DOHH2 (cell line): ENCODE measurements at regions not wholly inside any gene's neighbourhood (a gene's known extent, or its start where the extent isn't known, plus 50 kb on each side); places are given as distances from the start of the nearest gene placed in this dataset.
"Not testable (repeated sequence)": the region's sequence is repeated elsewhere in the genome, so short reads cannot be mapped to it uniquely, and the experiment has no call there.

Experiments
- H3F3A ChIP-seq: fragments of 200-600 bp; sonication (generic), shearing (Covaris generic); 2 replicates; pipeline ENCODE4 v1.6.0; 2016; ENCODE audit warnings: antibody characterized with exemption, mild to moderate bottlenecking; ENCODE audit not compliant: control insufficient read depth, insufficient read depth
- H3K27ac ChIP-seq: fragments of 200-600 bp; sonication (generic); 2 replicates; pipeline ENCODE4 v1.5.1; 2014; ENCODE audit warnings: low read depth, mild to moderate bottlenecking, low read length, moderate library complexity
- H3K27me3 ChIP-seq: fragments of 200-600 bp; sonication (generic); 2 replicates; pipeline ENCODE4 v1.6.1; 2014; ENCODE audit warnings: mild to moderate bottlenecking, low read length, mixed read lengths; ENCODE audit not compliant: control insufficient read depth
- H3K36me3 ChIP-seq: fragments of 200-600 bp; sonication (generic); 2 replicates; pipeline ENCODE4 v1.6.1; 2014; ENCODE audit warnings: mild to moderate bottlenecking, low read length, moderate library complexity, mixed read lengths; ENCODE audit not compliant: control insufficient read depth
- H3K4me1 ChIP-seq: fragments of 200-600 bp; sonication (generic); 2 replicates; pipeline ENCODE4 v1.6.1; 2014; ENCODE audit warnings: mild to moderate bottlenecking, low read length, mixed read lengths; ENCODE audit not compliant: control insufficient read depth
- H3K4me2 ChIP-seq: fragments of 200-600 bp; sonication (generic); 2 replicates; pipeline ENCODE4 v1.6.0; 2014; ENCODE audit warnings: mild to moderate bottlenecking, low read length, moderate library complexity
- H3K4me3 ChIP-seq: fragments of 200-600 bp; sonication (generic); 2 replicates; pipeline ENCODE4 v1.5.1; 2014; ENCODE audit warnings: mild to moderate bottlenecking, low read length, mixed read lengths
- H3K79me2 ChIP-seq: fragments of 200-600 bp; sonication (generic); 2 replicates; pipeline ENCODE4 v1.6.1; 2014; ENCODE audit warnings: mild to moderate bottlenecking, low read length, mixed read lengths; ENCODE audit not compliant: control insufficient read depth
- H3K9me2 ChIP-seq: fragments of 200-600 bp; sonication (generic); replicated peaks from 2 replicates; pipeline ENCODE4 v1.6.1; 2014; ENCODE audit warnings: mild to moderate bottlenecking, low read length, mixed read lengths; ENCODE audit not compliant: control insufficient read depth
- H3K9me3 ChIP-seq: fragments of 200-600 bp; sonication (generic); 2 replicates; pipeline ENCODE4 v1.6.1; 2014; ENCODE audit warnings: antibody characterized with exemption, low read length, mixed read lengths; ENCODE audit not compliant: control insufficient read depth, insufficient read depth
- H4K20me1 ChIP-seq: fragments of 200-600 bp; sonication (generic); 2 replicates; pipeline ENCODE4 v1.6.0; 2014; ENCODE audit warnings: low read depth, mild to moderate bottlenecking, antibody characterized with exemption, low read length, moderate library complexity; ENCODE audit not compliant: control insufficient read depth, insufficient read depth
- CTCF ChIP-seq: fragments of 200-600 bp; sonication (generic); IDR thresholded peaks from one replicate; pipeline ENCODE4 v1.5.1; 2014; ENCODE audit warnings: antibody characterized with exemption, mild to moderate bottlenecking, low read depth, low read length; ENCODE audit not compliant: poor library complexity, severe bottlenecking
- EZH2phosphoT487 ChIP-seq: fragments of 200-600 bp; sonication (generic); IDR thresholded peaks from 2 replicates; pipeline ENCODE4 v1.6.1; 2017; ENCODE audit warnings: borderline replicate concordance, mild to moderate bottlenecking, antibody characterized with exemption, low read length, moderate library complexity, mixed read lengths

GRCh38 chr4:187739771-187740170, 255.8 kb upstream of the ZFP42 start:
- Histone ChIP-seq H4K20me1 (no peaks in the 10 kb centered on the region), H3K4me3 (no peak overlapping the region), H3K4me2 (no peak overlapping the region)

GRCh38 chr4:187744911-187745310, 250.7 kb upstream of the ZFP42 start:
- H3F3A ChIP-seq = no peaks in the 10 kb centered on the region
- H3K79me2 ChIP-seq = no peaks in the 10 kb centered on the region
- no peak overlapping the region for H3K4me3 ChIP-seq
- H3K4me1 ChIP-seq = no peaks in the 10 kb centered on the region
- H3K4me2 ChIP-seq = no peak overlapping the region
- H3K27me3 ChIP-seq = no peaks in the 10 kb centered on the region
- TF ChIP-seq EZH2phosphoT487 = no peak
- no peak overlapping the region for H3K27ac ChIP-seq
- H3K9me3 ChIP-seq = peaks cover 3% of the 10 kb centered on the region; the same call in 1 of the 2 replicates
- no peaks in the 10 kb centered on the region for H3K9me2 ChIP-seq
- H3K36me3 ChIP-seq = no peaks in the 10 kb centered on the region
- no peaks in the 10 kb centered on the region for H4K20me1 ChIP-seq

More at GRCh38 chr4:187739771-187740170, 255.8 kb upstream of the ZFP42 start:
- TF ChIP-seq CTCF (no peak), EZH2phosphoT487 (no peak)
- Histone ChIP-seq H3K79me2 (no peaks in the 10 kb centered on the region), H3F3A (no peaks in the 10 kb centered on the region), H3K4me1 (no peaks in the 10 kb centered on the region), H3K36me3 (no peaks in the 10 kb centered on the region), H3K9me3 (no peaks in the 10 kb centered on the region), H3K27ac (no peak overlapping the region), H3K27me3 (no peaks in the 10 kb centered on the region), H3K9me2 (no peaks in the 10 kb centered on the region)

GRCh38 chr4:187750652-187751051, 244.9 kb upstream of the ZFP42 start:
- not testable (repeated sequence) for H3F3A ChIP-seq, H3K4me3 ChIP-seq, H3K27ac ChIP-seq, H3K4me1 ChIP-seq, H3K4me2 ChIP-seq, H3K9me2 ChIP-seq, H3K36me3 ChIP-seq, H3K9me3 ChIP-seq, H3K79me2 ChIP-seq, H3K27me3 ChIP-seq, H4K20me1 ChIP-seq

- H3K4me3 ChIP-seq = no peak overlapping the region
- no peak for TF ChIP-seq CTCF
- TF ChIP-seq EZH2phosphoT487 = no peak
- no peaks in the 10 kb centered on the region for H4K20me1 ChIP-seq
- H3K79me2 ChIP-seq = no peaks in the 10 kb centered on the region
- no peaks in the 10 kb centered on the region for H3F3A ChIP-seq
- H3K27me3 ChIP-seq = no peaks in the 10 kb centered on the region
- no peak overlapping the region for H3K27ac ChIP-seq
- H3K4me2 ChIP-seq = no peak overlapping the region
- H3K36me3 ChIP-seq = no peaks in the 10 kb centered on the region
- H3K9me3 ChIP-seq = no peaks in the 10 kb centered on the region
- no peaks in the 10 kb centered on the region for H3K9me2 ChIP-seq
- H3K4me1 ChIP-seq = no peaks in the 10 kb centered on the region
These were observed 228.4 kb upstream of the ZFP42 start for GRCh38 chr4:187767158-187767557.
